ENCODE measurements at regions not wholly inside any gene's neighbourhood (a gene's known extent, or its start where the extent isn't known, plus 50 kb on each side); places are given as distances from the start of the nearest gene placed in this dataset.
"Not testable (repeated sequence)": the region's sequence is repeated elsewhere in the genome, so short reads cannot be mapped to it uniquely, and the experiment has no call there.

- no peak for DNase-seq
Measured at GRCh38 chr4:137950286-137950685, 291.9 kb downstream of the SLC7A11 start.

- DNase-seq = no peak
Measured at GRCh38 chr4:137949746-137950145, 292.4 kb downstream of the SLC7A11 start.

- no peak for DNase-seq
Measured at GRCh38 chr4:137946453-137947174, 295.5 kb downstream of the SLC7A11 start.

- DNase-seq = not testable (repeated sequence)
Measured at GRCh38 chr4:137942815-137943214, 299.3 kb downstream of the SLC7A11 start.

GRCh38 chr4:137942015-137942515 is 300.1 kb downstream of the SLC7A11 start:
- not testable (repeated sequence) for DNase-seq

- DNase-seq = no peak
Measured at GRCh38 chr4:137934911-137935310, 307.2 kb downstream of the SLC7A11 start.

GRCh38 chr4:137934046-137934445 is 308.1 kb downstream of the SLC7A11 start:
- no peak for DNase-seq

- DNase-seq = no peak
Measured at GRCh38 chr4:137927972-137928371, 314.2 kb downstream of the SLC7A11 start.

GRCh38 chr4:137923494-137923893 is 318.7 kb downstream of the SLC7A11 start:
- no peak for DNase-seq

- DNase-seq = no peak
Measured at GRCh38 chr4:137922721-137923120, 319.4 kb downstream of the SLC7A11 start.

- DNase-seq = no peak
Measured at GRCh38 chr4:137909529-137910309, 332.4 kb downstream of the SLC7A11 start.

- no peak for DNase-seq
Measured at GRCh38 chr4:137905930-137906329, 336.2 kb downstream of the SLC7A11 start.

- DNase-seq = no peak
Measured at GRCh38 chr4:137901114-137901513, 341.0 kb downstream of the SLC7A11 start.

- DNase-seq = no peak
Measured at GRCh38 chr4:137896221-137896737, 345.9 kb downstream of the SLC7A11 start.

GRCh38 chr4:137895515-137895914 is 346.6 kb downstream of the SLC7A11 start:
- DNase-seq = not testable (repeated sequence)

GRCh38 chr4:137892134-137892533 is 350.0 kb downstream of the SLC7A11 start:
- DNase-seq = no peak

GRCh38 chr4:137890812-137891211 is 351.3 kb downstream of the SLC7A11 start:
- DNase-seq = no peak

- no peak for DNase-seq
Measured at GRCh38 chr4:137881641-137882040, 349.3 kb upstream of the PCDH18 start.

- not testable (repeated sequence) for DNase-seq
Measured at GRCh38 chr4:137868067-137868466, 335.8 kb upstream of the PCDH18 start.

- no peak for DNase-seq
Measured at GRCh38 chr4:137866671-137867070, 334.4 kb upstream of the PCDH18 start.

- peak; percentile 11 for DNase-seq
Measured at GRCh38 chr4:137861682-137862081, 329.4 kb upstream of the PCDH18 start.

GRCh38 chr4:137853424-137853823 is 321.1 kb upstream of the PCDH18 start:
- no peak for DNase-seq

GRCh38 chr4:137852326-137852725 is 320.0 kb upstream of the PCDH18 start:
- no peak for DNase-seq

- no peak for DNase-seq
Measured at GRCh38 chr4:137851435-137851834, 319.1 kb upstream of the PCDH18 start.

Data from kidney glomerular epithelial cell (primary cell).